ENCODE measurements at regions not wholly inside any gene's neighbourhood (a gene's known extent, or its start where the extent isn't known, plus 50 kb on each side); places are given as distances from the start of the nearest gene placed in this dataset.

DNA sequence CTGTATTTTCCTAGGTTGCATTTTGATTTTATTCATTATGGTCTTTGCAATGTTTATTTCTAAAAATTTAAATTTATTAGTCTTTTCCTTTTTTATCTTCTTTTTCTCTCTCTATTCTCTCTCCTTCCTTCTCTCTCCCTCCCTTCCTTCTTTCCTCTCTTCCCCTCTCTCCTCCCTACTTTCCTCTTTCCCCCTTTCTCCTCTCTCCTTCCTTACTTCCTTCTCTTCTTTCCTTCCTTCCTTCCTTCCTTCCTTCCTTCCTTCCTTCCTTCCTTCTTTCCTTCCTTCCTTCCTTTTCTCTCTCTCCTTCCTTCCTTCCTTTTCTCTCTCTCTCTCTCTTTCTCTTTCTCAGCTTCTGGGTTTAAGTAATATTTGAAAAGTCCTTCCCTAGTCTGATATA lies 72.8 kb upstream of the RASGRF1 start:
- TF ChIP-seq EZH2 (IDR thresholded peaks at IDR 0.05) (no peak), YY1 (IDR thresholded peaks at IDR 0.05; ENCODE audit: extremely low read depth, insufficient replicate concordance, low read depth, low read length) (no peak), ZFX (IDR thresholded peaks at IDR 0.05) (no peak), POLR2A (IDR thresholded peaks at IDR 0.05; ENCODE audit: borderline replicate concordance, extremely low read depth, insufficient read depth, insufficient read length) (no peak), POLR2AphosphoS5 (IDR thresholded peaks at IDR 0.05; ENCODE audit: low read depth, low read length) (no peak), EZH2phosphoT487 (IDR thresholded peaks at IDR 0.05; ENCODE audit: borderline replicate concordance) (no peak), ZNF274 (IDR thresholded peaks at IDR 0.05; ENCODE audit: low read depth, low read length) (no peak), RAD21 (IDR thresholded peaks at IDR 0.05; ENCODE audit: low read depth) (no peak), TCF7L2 (IDR thresholded peaks at IDR 0.05; ENCODE audit: borderline replicate concordance, extremely low read depth, insufficient read depth, insufficient read length) (no peak)
- TF ChIP-seq, protein P1, sequence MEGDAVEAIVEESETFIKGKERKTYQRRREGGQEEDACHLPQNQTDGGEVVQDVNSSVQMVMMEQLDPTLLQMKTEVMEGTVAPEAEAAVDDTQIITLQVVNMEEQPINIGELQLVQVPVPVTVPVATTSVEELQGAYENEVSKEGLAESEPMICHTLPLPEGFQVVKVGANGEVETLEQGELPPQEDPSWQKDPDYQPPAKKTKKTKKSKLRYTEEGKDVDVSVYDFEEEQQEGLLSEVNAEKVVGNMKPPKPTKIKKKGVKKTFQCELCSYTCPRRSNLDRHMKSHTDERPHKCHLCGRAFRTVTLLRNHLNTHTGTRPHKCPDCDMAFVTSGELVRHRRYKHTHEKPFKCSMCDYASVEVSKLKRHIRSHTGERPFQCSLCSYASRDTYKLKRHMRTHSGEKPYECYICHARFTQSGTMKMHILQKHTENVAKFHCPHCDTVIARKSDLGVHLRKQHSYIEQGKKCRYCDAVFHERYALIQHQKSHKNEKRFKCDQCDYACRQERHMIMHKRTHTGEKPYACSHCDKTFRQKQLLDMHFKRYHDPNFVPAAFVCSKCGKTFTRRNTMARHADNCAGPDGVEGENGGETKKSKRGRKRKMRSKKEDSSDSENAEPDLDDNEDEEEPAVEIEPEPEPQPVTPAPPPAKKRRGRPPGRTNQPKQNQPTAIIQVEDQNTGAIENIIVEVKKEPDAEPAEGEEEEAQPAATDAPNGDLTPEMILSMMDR (IDR thresholded peaks at IDR 0.05 in 2 of 3, conservative IDR thresholded peaks at IDR 0.05 in 1 of 3; ENCODE audit: borderline replicate concordance in 1 of 3, insufficient read depth in 1 of 3, low read depth in 2 of 3, low read length in 2 of 3), result no peak
